GM21526 (cell line): ENCODE measurements at regions not wholly inside any gene's neighbourhood (a gene's known extent, or its start where the extent isn't known, plus 50 kb on each side); places are given as distances from the start of the nearest gene placed in this dataset.

ENCODE experiments used
- ATAC-seq: cut with Tn5 transposase; IDR thresholded peaks from one replicate; pipeline ENCODE4 v1.9.1; 2021; ENCODE audit warnings: moderate library complexity; ENCODE audit not compliant: unreplicated experiment, low FRiP score

DNA sequence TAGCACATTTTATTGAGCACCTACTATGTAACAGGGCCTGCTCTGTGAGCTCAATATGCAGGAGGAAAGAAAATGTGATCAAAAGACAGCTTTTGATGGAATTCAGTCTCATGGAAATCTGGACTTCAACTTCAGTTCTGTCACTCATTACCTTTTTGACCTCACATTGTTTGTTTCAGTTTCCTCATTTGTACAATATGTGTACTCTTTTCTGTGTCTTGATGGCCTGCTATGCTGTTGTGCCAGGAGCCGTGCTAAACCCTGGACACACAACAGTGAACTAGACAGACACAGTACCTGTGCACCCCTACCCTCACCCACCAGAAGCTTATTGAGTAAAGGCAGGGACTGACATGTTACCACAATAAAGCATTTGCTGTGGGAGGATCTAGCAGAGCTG lies 162.9 kb upstream of the FGGY start:
- ATAC-seq, result no peak

DNA sequence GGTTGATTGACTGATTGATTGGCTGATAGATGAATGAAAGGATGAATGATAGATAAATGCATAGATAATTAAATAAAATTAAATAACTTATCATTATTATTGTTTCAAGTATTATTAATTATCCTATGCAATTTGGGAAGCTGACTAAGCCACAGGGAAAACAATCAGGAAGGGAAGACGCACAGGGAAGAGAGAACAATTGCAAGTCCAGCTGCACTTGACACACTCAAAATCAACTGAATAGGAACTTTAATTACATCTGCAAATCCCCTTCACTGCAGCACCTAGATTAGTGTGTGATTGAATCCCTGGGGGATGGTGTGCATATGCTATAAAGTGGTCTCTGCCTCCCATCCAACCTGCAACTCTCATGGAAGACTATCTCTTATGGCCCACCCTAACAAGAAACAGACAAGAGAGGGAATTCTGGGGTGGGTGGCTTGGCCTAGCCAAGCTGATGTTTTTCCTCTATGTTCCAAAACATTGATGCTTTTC lies 161.1 kb upstream of the FGGY start:
- no peak for ATAC-seq

DNA sequence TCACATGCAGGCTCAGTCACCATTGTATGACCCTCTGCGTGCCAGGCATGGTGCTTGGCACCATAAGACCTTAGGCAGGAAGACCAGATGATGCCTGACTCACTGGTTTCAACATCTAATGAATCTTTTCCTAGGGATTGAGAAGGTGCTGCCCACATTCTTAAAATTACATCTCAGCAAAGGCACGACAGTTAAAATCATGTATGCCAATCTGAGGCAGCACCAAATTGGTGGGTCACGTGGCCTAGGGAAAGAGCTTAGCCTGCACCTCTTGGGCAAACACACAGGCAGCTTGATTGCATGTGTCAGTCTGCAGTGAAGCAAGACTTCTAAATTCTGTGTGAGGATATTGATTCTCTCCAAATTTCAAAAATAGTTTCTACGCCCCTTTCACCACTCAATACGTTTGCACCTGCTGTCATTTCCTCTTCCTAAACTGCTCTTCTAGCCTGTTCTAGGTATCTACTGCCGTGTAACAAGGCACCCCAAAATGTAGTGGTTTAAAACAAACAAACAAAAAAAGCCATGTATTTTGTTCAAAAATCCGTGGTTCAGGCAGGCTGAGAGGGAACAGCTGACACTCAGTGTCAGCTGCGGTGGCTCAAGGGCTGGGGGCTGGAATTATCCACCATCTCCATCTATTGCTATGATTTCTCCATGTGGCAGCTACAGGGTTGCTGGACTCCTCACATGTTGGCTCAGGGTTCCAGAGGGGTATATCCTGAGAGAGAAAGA lies 160.2 kb upstream of the FGGY start:
- ATAC-seq, result no peak

DNA sequence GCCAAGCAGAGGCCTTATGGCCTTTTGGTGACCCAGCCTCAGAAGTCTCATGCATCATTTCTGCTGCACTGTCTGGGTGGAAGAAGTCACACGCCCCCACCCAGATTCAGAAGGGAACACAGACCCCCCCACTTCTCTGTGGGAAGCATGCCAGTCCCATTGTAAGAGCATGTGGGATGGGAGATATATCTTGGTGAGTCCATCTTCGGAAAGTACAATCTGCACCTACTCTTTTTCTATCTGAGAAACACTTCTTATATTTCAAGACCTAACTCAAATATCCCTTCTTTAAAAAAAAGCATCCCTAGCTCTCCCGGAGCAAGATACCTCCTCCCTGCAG lies 159.6 kb upstream of the FGGY start:
- ATAC-seq, result no peak

DNA sequence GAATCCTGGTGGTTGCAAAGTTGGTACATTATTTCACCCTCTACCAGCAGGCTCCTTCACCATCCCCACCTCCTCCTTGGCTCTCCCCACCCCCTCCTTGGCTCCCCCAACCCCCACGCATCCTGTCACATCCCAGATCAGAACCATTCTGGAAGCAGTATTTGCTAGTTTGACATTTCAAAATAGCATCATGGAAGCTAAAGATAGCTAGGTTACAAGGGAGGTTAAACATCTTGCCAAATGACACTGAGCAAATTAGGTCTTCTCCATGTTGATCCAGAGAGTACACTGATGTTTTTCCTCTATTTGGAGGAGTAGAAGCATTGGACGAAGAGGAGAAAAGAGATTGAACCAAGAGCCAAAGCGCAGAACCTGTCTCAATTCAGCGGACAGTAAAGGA lies 158.9 kb upstream of the FGGY start:
- ATAC-seq, result no peak

DNA sequence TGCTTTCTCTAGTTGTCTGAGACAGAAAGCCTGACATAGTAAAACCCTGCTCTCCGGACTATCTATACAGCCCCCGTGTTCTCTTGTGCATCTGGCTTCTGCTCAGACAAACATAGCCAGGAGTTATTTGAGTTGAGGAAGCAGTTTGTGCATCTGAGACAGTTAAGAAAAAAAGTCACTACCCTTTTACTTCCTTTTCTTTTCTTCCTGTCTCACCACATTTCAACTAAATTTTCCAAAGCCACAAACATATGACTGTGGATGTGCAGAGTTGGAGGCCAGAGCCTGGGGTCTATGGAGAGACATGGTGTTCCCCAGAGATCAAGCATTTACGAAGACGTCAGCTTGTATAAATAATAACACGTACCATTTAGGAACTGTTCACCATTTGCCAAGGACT lies 158.5 kb upstream of the FGGY start:
- no peak for ATAC-seq

DNA sequence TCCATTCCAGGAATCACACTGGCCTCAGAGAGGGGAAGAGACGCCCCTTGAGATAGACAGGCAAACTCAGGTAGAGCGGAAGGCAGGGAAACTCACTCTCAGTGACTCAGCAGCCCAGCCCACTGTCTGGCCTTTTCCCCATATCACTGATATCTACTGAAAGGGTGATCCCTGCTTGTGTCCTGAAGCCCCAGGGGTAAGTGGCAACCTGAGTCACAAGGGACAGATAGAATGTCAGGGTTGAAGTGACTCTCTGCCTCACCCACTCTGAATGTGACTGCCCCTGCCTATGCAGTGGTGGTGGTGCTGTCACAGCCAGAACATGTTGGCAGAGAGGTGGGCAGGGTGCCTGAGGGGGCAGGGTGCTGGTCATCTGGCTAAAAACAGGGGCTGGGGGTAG lies 157.5 kb upstream of the FGGY start:
- ATAC-seq, result no peak

DNA sequence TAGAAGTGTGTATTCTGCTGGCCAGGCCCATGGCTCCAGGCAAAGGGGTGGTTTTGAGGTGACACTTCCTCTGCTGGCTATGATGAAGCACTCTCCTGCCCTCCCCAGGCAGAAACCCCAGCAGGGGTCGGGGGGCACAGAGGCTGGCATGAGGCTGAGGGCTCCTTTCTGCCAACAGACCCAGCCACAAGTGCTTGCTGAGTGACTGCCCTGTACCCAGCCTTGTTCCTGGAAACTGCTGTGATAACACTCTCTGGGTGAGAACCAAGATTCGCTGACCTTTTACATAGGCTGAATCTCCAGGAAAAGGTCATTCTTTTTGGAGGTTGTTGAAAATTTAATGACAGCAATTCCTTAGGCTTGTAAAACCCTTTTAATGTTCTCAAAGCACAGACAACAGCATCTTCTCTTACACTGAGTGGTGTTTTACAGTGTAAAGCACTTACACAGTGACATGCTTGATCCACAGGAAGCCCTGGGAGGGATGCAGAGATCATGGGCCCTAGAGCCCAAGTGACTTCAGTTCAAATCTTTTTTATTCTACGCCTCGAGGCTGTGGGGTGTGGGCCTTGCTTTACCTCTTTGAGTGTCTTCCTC lies 155.5 kb upstream of the FGGY start:
- ATAC-seq, result no peak

DNA sequence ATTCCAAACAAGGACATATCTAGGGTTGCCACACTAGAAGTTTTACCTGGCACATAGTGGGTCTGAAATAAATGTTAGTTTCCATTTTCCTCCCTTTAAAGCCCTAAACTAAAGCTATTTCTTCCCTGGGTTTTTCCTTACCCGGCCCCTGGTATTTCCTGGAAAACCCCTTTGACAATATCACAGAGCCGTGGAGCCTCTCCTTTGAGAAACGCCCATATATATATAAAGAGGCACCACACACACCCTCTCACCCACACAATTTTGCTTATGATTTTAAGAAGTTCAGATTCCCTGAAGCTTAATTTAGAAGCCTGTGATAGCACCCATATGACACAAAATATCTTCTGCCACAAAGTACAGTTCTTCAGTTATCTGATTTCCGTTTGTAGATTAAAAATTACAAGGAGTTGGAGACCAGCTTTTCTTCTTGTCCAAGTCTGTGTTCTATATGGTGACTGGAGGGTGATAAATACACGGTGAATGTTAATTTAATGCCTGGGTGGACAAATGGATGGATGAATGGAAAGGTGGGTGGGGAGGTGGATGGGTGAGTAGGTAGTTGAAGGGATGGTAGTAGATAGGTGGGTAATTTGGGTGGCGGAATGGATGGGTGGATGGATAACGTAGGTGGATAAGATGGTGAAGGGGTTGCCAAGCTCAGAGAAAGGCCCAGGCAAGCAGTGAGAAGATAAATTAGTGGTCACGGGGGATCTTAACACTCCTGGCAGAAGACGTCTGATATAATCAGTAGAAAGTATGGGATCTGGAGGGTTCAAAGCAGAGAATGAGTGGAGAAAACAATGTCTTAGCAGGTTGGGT lies 154.4 kb upstream of the FGGY start:
- no peak for ATAC-seq

DNA sequence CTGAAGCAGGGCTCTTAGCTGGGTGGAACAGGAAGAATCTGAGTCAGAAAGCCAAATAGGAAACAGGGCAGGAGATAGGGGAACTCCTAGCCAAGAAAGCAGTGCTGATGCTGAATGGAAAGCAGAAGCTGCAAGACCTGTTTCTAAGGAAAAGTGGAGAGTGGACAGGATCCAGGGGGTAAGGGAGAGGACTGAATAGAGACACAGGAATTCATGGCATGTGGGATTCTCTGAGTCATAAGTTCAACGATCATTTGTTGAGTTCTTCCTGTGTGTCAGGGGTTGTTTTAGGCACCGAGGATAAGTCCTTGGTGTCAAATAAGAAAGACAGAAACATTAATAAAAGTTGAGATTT lies 153.8 kb upstream of the FGGY start:
- ATAC-seq, result no peak

DNA sequence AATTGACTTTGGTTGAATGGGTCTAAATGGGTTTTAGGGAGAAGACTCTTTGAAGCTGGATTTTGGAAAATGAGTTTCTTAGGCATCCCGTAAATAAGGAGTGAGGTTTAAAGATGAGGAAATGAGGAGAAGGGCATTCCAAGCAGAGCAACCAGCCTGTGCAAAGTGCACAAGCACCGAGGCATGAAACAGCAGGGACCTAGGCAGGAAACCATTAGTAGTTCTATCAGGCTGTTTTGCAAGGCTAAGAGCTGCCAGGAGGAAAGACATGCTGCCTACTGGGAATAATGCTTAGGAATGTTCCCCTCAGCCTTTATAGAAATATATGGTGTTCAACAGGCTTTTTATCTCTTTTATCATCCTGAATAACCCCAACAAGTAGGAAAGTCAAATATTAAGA lies 153.1 kb upstream of the FGGY start:
- ATAC-seq, result no peak

DNA sequence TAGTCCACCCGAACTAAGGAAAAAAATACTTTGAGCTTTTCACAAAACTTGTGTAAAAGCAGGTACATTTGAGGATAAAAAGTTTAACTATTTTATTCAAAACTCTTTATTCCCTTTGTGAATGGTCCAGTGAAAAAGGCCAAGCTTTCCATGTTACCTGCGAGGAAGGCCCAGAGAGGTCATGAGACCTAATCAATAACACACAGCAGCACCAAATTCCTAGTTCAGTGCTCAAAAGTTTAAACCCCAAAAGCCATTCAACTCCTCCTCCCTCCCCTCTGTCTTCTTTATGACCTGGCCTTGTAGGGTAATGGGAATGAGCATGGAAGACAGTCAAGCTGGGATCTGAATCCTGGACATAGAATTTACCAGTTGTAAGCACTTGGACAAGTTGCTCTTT lies 151.9 kb upstream of the FGGY start:
- no peak for ATAC-seq

DNA sequence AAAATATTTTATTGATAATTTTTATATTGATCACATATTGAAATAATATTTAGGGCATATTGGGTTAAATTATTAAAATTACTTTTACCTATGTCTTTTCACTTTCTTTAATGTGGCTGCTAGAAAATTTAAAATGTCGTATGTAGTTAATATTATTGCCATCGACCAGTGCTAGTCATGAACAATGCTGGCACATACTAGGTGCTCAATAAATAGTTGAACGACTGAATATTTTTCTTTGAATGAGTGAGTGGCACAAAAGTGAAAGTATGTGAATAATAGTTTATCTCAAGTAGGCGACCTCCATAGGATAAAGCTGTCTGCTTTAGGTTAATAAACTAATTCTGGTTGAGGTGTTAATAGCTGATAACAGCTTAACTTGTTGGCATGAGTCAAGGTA lies 150.8 kb upstream of the FGGY start:
- ATAC-seq, result no peak

DNA sequence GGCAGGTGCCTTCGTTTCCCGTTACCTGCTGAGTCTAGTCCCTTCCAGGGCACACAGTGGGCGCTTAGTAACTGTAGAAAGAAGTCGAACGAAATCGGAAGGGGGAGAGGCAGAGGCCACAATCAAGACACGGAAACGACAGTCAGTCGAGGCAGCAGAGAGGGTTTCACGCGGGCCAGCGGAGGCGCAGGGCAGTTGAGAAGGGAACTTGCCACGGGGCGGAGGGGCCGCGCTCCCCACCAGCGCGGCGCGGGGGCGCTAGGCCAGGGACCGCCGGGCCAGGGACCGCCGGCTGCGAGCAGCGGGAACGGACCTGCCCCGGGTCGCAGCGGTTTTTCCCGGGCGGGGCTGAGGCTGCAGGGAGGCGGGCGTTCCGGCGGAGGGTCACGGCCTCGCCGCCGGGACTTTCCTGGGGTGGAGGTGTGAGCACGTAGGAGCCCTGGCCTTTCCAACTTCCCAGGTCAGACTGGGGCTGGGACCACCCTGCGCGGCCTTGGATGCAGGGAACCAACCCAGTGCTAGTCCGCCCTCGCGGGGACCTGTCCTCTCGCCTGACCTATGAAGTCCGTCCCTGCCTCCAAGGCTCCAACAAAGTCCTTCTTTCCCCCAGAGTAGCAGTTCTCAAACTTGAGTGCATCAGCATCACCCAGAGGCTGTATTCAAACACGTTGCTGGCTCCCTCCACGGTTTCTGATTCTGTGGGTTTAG lies 150.1 kb upstream of the FGGY start:
- ATAC-seq, result peak; percentile 63

DNA sequence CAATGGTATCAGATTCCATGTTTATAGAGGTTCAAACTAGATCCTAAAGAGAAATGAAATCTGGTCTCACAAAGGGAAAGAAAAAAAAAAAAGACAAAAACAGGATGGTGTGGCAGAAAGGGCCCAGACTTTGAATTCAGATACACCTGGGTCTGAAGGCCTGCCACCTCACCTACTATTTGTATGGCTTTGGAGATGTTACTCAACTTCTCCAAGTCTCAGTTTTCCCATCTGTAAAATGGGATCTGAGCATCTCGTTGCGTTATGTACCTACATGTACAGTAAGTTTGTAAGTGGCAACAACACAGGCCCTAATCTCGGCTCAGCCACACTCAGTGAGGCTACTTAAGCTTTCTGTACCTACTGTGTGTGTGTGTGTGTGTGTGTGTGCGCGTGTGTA lies 147.5 kb upstream of the FGGY start:
- no peak for ATAC-seq

DNA sequence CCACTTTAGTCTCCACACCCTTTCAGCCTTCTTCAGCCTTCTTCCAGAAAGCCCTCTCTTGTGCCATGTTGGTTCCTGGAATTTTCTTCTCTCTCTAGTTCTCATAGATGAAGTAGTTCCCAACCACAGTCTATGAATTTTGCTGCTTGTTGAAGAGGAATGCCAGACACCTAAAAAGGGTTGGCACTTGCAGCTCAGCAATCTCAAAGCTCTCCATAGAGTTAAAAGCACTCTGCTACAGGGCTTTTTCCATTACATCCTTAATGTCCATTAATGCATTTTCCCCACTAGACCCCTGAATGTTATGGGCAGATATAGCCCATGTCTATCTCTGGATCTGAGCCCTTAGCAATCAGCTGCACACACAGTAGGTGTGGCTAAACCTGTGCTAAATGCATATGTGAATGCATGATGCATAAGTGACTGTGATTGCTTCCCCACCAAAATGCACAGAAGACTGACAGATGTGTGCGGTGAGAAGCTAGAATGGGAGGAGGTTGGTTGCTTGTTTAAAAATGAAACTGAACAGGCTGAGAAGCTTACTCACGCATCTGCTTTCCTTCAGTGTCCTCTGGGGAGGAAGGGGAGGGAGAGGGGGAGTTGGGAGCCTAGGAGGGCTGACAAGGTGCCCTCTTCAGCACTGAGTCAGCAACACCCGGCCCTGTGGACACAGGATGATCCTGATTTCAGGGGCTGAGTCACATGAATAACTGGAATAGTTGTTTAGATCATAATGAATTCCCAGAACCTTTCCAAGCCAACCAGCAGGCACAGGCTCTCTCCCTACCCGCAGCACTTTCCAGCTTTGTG lies 146.1 kb upstream of the FGGY start:
- ATAC-seq, result peak; percentile 48

DNA sequence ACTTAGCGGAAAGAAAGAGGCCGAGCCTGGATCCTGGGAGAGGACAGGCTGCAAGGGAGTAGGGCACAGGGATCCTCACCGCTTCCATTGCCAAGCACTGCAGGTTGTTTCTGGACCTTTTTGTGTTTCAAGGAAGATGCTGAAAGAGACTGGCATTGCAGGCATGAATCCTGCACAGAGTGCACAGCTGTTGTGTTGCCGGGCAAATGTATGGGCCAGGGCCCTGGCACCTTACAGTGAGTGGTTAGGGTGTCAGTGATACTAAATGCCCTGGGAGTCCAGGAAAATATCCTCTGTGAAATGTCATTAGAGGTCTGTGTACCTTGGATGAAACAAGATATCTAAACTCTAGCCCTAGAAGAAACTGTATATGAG lies 145.5 kb upstream of the FGGY start:
- ATAC-seq, result no peak

DNA sequence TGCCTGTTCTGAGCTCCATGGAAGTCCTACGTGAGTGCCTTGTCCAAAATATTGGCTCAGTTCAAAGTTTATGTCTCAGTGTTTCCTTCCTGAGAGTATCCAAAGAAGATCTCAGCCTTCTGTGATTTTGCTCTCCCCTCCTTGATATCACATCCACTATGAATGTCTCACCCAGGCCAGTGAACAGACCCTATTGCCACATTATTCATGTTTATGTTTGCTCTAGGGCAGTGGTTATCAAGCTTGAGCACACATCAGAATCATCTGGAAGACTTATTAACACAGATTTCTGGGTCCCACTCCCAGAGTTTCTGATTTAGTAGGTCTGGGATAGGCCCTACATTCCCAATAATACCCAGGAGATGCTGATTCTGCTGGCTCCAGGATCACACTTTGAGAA lies 145.0 kb upstream of the FGGY start:
- no peak for ATAC-seq

DNA sequence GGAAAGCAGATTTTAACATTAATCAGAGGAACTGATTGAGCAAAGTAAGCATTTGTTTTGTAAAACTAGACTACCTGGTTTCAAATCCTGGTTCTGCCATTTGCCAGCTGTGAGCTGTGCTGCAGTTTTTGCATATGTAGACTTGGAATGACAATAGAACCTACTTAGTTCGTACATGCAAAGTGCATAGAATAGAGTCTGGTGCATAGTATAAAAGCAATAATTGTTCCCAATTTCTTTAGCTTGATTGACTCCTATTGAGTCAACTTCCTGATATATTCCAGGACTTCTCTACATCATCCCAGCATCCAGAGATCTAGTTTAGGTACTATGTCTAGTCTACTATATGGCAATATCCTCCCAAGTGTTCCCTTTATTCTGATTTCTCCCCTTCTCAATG lies 144.4 kb upstream of the FGGY start:
- ATAC-seq, result no peak

DNA sequence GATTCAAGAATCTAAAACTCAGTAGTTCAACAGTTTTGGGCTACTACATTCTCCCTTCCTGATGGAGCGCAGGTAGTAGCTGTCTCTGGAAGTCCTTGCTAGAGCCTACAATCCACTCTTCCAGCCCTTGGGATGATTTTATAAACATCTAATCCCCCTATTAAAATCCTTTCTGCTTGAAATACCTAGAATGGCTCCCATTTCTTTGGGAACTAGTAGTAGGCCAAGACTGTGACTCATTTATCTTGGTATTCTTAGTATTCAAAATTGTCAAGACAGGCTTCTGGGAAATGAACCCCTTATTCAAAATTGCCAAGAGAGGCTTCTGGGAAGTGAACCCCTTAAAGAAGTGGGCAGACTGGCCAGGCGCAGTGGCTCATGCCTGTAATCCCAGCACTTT lies 142.5 kb upstream of the FGGY start:
- no peak for ATAC-seq

DNA sequence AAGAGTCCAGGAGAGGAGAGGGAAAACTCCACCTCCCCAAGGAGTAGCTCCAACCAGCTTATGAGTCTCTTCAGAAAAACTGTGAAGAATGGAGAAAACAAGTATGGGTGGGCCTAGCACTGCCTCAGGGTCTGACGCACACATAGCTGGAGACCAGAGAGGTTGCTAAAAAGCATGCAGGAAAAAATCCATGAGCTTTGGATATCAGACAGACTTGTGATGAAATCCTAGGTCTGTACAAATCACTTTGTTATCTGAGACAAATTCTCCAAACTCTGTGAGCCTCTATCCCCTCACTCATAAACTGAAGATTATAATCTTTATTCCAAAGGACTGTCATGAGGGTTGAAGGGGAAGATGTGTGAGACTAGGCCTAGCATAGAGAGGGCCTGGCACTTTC lies 141.5 kb upstream of the FGGY start:
- ATAC-seq, result no peak
